Endodermal cell (in vitro differentiated cells): ENCODE measurements at regions not wholly inside any gene's neighbourhood (a gene's known extent, or its start where the extent isn't known, plus 50 kb on each side); places are given as distances from the start of the nearest gene placed in this dataset.

Experiments
- DNase-seq: peaks from one replicate; pipeline ENCODE4 v3.0.0-alpha.2; 2017
- H3K27ac ChIP-seq: 2 replicates; pipeline ENCODE4 v1.5.1; 2013; ENCODE audit warnings: mild to moderate bottlenecking, low read depth, low read length, moderate library complexity
- H3K27me3 ChIP-seq: 2 replicates; pipeline ENCODE4 v1.6.1; 2013; ENCODE audit warnings: mild to moderate bottlenecking, low read length, moderate library complexity; ENCODE audit not compliant: insufficient read depth, control insufficient read depth, poor library complexity, severe bottlenecking
- H3K36me3 ChIP-seq: 2 replicates; pipeline ENCODE4 v1.7.0; 2013; ENCODE audit warnings: mild to moderate bottlenecking, low read length, moderate library complexity; ENCODE audit not compliant: control insufficient read depth, insufficient read depth
- H3K4me1 ChIP-seq: one replicate; pipeline ENCODE4 v1.7.0; 2013; ENCODE audit warnings: low read length; ENCODE audit not compliant: control insufficient read depth, insufficient read depth
- H3K4me3 ChIP-seq: 2 replicates; pipeline ENCODE4 v1.5.1; 2013; ENCODE audit warnings: mild to moderate bottlenecking, low read length, moderate library complexity
- H3K9ac ChIP-seq: 2 replicates; pipeline ENCODE4 v1.6.1; 2013; ENCODE audit warnings: mild to moderate bottlenecking, low read length, moderate library complexity; ENCODE audit not compliant: poor library complexity, severe bottlenecking; ENCODE audit errors: extremely low read depth
- H3K9me3 ChIP-seq: 2 replicates; pipeline ENCODE4 v1.6.1; 2013; ENCODE audit warnings: mild to moderate bottlenecking, low read length, moderate library complexity; ENCODE audit not compliant: control insufficient read depth
- H3K27ac Mint-ChIP-seq: 2 replicates; pipeline ENCODE4 v1.8.0; 2020; ENCODE audit warnings: mixed read lengths
- H3K27me3 Mint-ChIP-seq: 2 replicates; pipeline ENCODE4 v1.8.0; 2021; ENCODE audit warnings: mild to moderate bottlenecking, mixed read lengths; ENCODE audit not compliant: insufficient read depth
- H3K36me3 Mint-ChIP-seq: 2 replicates; pipeline ENCODE4 v1.8.0; 2020; ENCODE audit warnings: low read depth, mixed read lengths
- H3K4me1 Mint-ChIP-seq: 2 replicates; pipeline ENCODE4 v1.8.0; 2020; ENCODE audit warnings: mixed read lengths
- H3K4me3 Mint-ChIP-seq: 2 replicates; pipeline ENCODE4 v1.8.0; 2020; ENCODE audit warnings: mild to moderate bottlenecking, moderate library complexity, mixed read lengths
- H3K9me3 Mint-ChIP-seq: 2 replicates; pipeline ENCODE4 v1.8.0; 2020; ENCODE audit warnings: mild to moderate bottlenecking, mixed read lengths
- WGBS, 2 experiments: methylation state at CpG; one replicate each; pipeline versions ENCODE4 v1.1.5 to v1.1.7; 2013; ENCODE audit warnings: missing lambda C conversion rate in 2 of 2, mixed read lengths in 1 of 2; ENCODE audit not compliant: insufficient coverage in 1 of 2, insufficient read length in 1 of 2; 5-methylcytosine and 5-hydroxymethylcytosine counted together
- TF ChIP-seq, protein P1 (sequence below): fragments of 200-600 bp; sonication (generic); conservative IDR thresholded peaks from 2 replicates; pipeline ENCODE4 v1.5.0; 2021; ENCODE audit warnings: antibody characterized with exemption, mild to moderate bottlenecking

DNA sequence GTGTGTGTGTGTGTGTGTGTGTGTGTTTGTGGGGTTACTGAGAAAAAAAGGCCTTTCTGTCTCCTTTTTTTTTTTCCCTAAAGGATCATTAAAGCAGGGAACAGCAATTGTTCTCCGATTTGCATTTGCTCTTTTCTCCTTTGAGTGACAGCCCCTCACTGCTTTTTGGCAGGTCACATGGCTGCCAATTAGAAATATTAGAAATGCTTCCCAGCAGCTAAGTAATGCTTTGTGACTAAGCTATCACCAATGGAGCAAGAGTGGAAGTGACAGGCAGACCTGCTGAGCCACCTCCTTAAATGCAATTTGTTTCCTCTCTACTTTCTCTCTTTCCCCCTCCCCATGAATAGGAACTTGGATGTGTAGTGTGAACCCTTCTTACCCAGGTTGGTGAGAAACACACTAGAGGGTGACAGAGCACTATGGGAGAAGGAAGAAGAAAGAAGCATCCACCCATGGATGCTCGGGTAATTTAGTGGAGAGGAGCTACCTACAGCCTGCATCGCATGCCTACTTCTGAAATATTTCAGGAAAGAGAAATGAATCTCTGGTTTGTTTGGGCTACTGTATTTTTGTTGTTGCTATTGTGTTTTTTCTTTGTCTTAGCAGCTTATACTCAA lies 165.2 kb upstream of the PDZRN3 start:
- H3K36me3 ChIP-seq = no peaks in the 10 kb centered on the region
- H3K27ac Mint-ChIP-seq = no peak overlapping the region
- H3K9me3 Mint-ChIP-seq = no peaks in the 10 kb centered on the region
- H3K9ac ChIP-seq = no peak overlapping the region
- no peaks in the 10 kb centered on the region for H3K36me3 Mint-ChIP-seq
- no peak overlapping the region for H3K4me3 Mint-ChIP-seq
- 70 to 81% methylated on average over 2 to 3 of the region's 3 CpGs for WGBS, 2 experiments
- no peaks in the 10 kb centered on the region for H3K4me1 ChIP-seq
- peaks cover 3% of the 10 kb centered on the region for H3K27me3 Mint-ChIP-seq
- no peak overlapping the region for H3K27ac ChIP-seq
- TF ChIP-seq, protein P1, sequence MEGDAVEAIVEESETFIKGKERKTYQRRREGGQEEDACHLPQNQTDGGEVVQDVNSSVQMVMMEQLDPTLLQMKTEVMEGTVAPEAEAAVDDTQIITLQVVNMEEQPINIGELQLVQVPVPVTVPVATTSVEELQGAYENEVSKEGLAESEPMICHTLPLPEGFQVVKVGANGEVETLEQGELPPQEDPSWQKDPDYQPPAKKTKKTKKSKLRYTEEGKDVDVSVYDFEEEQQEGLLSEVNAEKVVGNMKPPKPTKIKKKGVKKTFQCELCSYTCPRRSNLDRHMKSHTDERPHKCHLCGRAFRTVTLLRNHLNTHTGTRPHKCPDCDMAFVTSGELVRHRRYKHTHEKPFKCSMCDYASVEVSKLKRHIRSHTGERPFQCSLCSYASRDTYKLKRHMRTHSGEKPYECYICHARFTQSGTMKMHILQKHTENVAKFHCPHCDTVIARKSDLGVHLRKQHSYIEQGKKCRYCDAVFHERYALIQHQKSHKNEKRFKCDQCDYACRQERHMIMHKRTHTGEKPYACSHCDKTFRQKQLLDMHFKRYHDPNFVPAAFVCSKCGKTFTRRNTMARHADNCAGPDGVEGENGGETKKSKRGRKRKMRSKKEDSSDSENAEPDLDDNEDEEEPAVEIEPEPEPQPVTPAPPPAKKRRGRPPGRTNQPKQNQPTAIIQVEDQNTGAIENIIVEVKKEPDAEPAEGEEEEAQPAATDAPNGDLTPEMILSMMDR = peak; percentile 21
- no peak for DNase-seq
- no peaks in the 10 kb centered on the region for H3K9me3 ChIP-seq
- H3K4me1 Mint-ChIP-seq = peaks cover 7% of the 10 kb centered on the region
- no peaks in the 10 kb centered on the region for H3K27me3 ChIP-seq
- no peak overlapping the region for H3K4me3 ChIP-seq

DNA sequence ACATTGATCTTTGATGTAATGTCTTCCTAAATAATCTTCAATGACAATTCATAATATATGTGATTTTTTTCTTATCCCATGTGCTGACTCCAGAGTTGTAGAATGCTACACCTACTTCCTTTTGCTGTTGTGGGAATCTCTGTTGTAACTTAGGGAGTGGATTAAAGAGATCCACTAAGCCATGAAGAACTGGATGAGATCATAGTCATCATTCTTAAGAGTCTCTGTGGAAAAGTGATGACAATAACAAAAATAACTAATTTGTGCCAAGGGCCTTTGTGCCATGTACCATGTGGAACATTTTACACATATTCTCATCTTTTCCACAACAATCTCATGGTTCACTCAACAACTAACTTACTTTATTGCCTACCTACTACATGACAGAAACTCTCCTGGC lies 162.9 kb upstream of the PDZRN3 start:
- no peaks in the 10 kb centered on the region for H3K27me3 ChIP-seq
- Mint-ChIP-seq H3K27me3 (peaks cover 3% of the 10 kb centered on the region), H3K9me3 (no peaks in the 10 kb centered on the region), H3K36me3 (no peaks in the 10 kb centered on the region), H3K27ac (no peak overlapping the region), H3K4me1 (peaks cover 3% of the 10 kb centered on the region), H3K4me3 (no peak overlapping the region)
- no peak overlapping the region for H3K4me3 ChIP-seq
- no peaks in the 10 kb centered on the region for H3K9me3 ChIP-seq
- no peak overlapping the region for H3K27ac ChIP-seq
- no peak for DNase-seq
- no peaks in the 10 kb centered on the region for H3K36me3 ChIP-seq
- TF ChIP-seq, protein P1 = no peak
- no peaks in the 10 kb centered on the region for H3K4me1 ChIP-seq
- H3K9ac ChIP-seq = no peak overlapping the region

DNA sequence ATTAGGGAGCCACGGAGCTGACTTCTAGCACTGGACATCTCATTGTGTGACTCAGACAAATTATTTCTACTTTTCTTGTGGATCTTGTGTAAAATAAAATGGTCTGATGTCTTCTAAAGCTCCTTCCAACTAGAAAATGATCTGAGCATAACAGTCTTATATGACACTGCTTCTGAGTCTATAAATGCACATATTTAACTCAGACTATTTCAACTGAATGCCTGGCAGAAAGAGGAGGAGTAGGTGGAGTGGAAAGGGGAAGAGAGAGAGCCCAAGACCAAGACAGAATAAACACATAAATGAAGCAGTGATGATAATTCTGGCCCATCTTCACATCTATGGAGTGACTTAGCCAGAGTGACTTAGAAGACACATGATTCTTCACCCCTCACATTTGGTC lies 162.3 kb upstream of the PDZRN3 start:
- Histone ChIP-seq H3K9me3 (no peaks in the 10 kb centered on the region), H3K27ac (no peak overlapping the region), H3K4me1 (no peaks in the 10 kb centered on the region), H3K27me3 (no peaks in the 10 kb centered on the region), H3K4me3 (no peak overlapping the region), H3K9ac (no peak overlapping the region), H3K36me3 (no peaks in the 10 kb centered on the region)
- DNase-seq = no peak
- no peaks in the 10 kb centered on the region for H3K36me3 Mint-ChIP-seq
- WGBS, 2 experiments = 100% methylated on average over 1 of the region's 1 CpG
- H3K27ac Mint-ChIP-seq = no peak overlapping the region
- peaks cover 3% of the 10 kb centered on the region for H3K27me3 Mint-ChIP-seq
- no peaks in the 10 kb centered on the region for H3K9me3 Mint-ChIP-seq
- TF ChIP-seq, protein P1 = no peak
- no peak overlapping the region for H3K4me3 Mint-ChIP-seq
- H3K4me1 Mint-ChIP-seq = peaks cover 3% of the 10 kb centered on the region
